PC-9 (cell line): ENCODE measurements at regions not wholly inside any gene's neighbourhood (a gene's known extent, or its start where the extent isn't known, plus 50 kb on each side); places are given as distances from the start of the nearest gene placed in this dataset.

Experiments
- BruUV-seq: library from RNA; stranded (reverse); fragments of 400-500 nt; replicated peaks from 2 replicates; lab custom pipeline; 2021; lab: Mats Ljungman, UMichigan
- CTCF ChIA-PET: fragments of 300-600 bp; sonication (Branson Sonifier 250); formaldehyde crosslinking; loops from one replicate; lab custom pipeline; 2022; ENCODE audit warnings: antibody characterized with exemption; lab: Charles Lee
- POLR2A ChIA-PET: fragments of 300-600 bp; sonication (Branson Sonifier 250); formaldehyde crosslinking; loops from one replicate; lab custom pipeline; 2022; ENCODE audit warnings: antibody characterized with exemption; ENCODE audit not compliant: unreplicated experiment; lab: Charles Lee
- DNase-seq, 2 experiments: peaks; one replicate each; pipeline versions ENCODE4 v3.0.0 to v3.0.0-alpha.2; 2015 to 2022; ENCODE audit warnings: mixed read lengths in 1 of 2
- H2AFZ ChIP-seq: fragments of 200-600 bp; sonication (generic); 2 replicates; pipeline ENCODE4 v1.8.1; 2017; ENCODE audit warnings: antibody characterized with exemption
- H3F3A ChIP-seq: fragments of 200-600 bp; sonication (generic); 2 replicates; pipeline ENCODE4 v1.8.1; 2017; ENCODE audit warnings: antibody characterized with exemption, mild to moderate bottlenecking, low read depth; ENCODE audit not compliant: insufficient read depth
- H3K27ac ChIP-seq: fragments of 200-600 bp; sonication (generic); 2 replicates; pipeline ENCODE4 v1.6.1; 2016; ENCODE audit warnings: mixed run types
- H3K27me3 ChIP-seq: fragments of 200-600 bp; sonication (generic); 2 replicates; pipeline ENCODE4 v1.6.1; 2016; ENCODE audit warnings: low read depth, mixed run types; ENCODE audit not compliant: insufficient read depth
- H3K36me3 ChIP-seq: fragments of 200-600 bp; sonication (generic); 2 replicates; pipeline ENCODE4 v1.6.1; 2016; ENCODE audit warnings: low read depth, mixed run types
- H3K4me1 ChIP-seq: fragments of 200-600 bp; sonication (generic); replicated peaks from 2 replicates; pipeline ENCODE4 v1.6.1; 2016; ENCODE audit warnings: mixed run types; ENCODE audit not compliant: insufficient read depth
- H3K4me2 ChIP-seq: fragments of 200-600 bp; sonication (generic); 2 replicates; pipeline ENCODE4 v1.6.1; 2017; ENCODE audit warnings: mixed run types
- H3K4me3 ChIP-seq: fragments of 200-600 bp; sonication (generic); 2 replicates; pipeline ENCODE4 v1.6.1; 2016; ENCODE audit warnings: mixed run types
- H3K79me2 ChIP-seq: fragments of 200-600 bp; sonication (generic); 2 replicates; pipeline ENCODE4 v1.6.1; 2017; ENCODE audit warnings: low read depth, mixed run types
- H3K9me2 ChIP-seq: fragments of 200-600 bp; sonication (generic); 2 replicates; pipeline ENCODE4 v1.8.1; 2017; ENCODE audit warnings: mild to moderate bottlenecking; ENCODE audit not compliant: insufficient read depth
- H3K9me3 ChIP-seq: fragments of 200-600 bp; sonication (generic); 2 replicates; pipeline ENCODE4 v1.8.1; 2016; ENCODE audit warnings: low read depth; ENCODE audit not compliant: insufficient read depth
- H4K20me1 ChIP-seq: fragments of 200-600 bp; sonication (generic); 2 replicates; pipeline ENCODE4 v1.8.1; 2017; ENCODE audit not compliant: insufficient read depth
- EZH2 ChIP-seq: fragments of 200-600 bp; sonication (generic); IDR thresholded peaks from 2 replicates; pipeline ENCODE4 v1.8.0; 2017; ENCODE audit warnings: antibody characterized with exemption, low read depth
- intact Hi-C: fragments of 100-400 bp; cut with micrococcal nuclease; formaldehyde crosslinking; loops from one replicate; pipeline ENCODE4 v1.10.0; 2022; ENCODE audit not compliant: unreplicated experiment
- TF ChIP-seq, protein P1 (sequence below): fragments of 200-600 bp; sonication (generic); conservative IDR thresholded peaks from 2 replicates; pipeline ENCODE4 v1.6.1; 2017; ENCODE audit warnings: mixed run types, antibody characterized with exemption, mild to moderate bottlenecking, moderate library complexity

DNA sequence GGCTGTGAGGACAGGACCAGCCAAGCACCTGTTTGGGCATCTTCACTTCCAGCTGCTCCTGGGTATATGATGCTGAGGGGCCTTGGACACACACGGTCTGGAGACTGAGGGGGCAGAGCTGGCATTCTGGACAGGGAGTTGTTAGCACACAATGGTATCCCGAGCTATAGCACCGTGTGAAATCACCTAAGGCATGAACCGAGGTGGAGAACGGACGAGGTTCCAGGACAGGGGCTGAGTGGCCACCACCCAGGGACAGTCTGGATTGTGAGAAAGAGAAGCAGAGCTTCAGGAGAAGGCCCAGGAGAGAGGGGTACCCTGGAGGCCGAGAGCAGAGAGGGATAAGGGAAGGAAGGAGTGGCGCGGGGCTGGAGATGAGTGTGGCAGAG, 571.8 kb downstream of the TCERG1L start:
- Histone ChIP-seq H3K4me2 (no peak overlapping the region), H3K4me1 (no peaks in the 10 kb centered on the region), H3K9me2 (no peaks in the 10 kb centered on the region), H4K20me1 (no peaks in the 10 kb centered on the region), H3K9me3 (no peaks in the 10 kb centered on the region), H3F3A (no peaks in the 10 kb centered on the region), H2AFZ (no peak overlapping the region), H3K4me3 (no peak overlapping the region), H3K27ac (no peak overlapping the region), H3K79me2 (no peaks in the 10 kb centered on the region), H3K36me3 (no peaks in the 10 kb centered on the region), H3K27me3 (peaks cover 20% of the 10 kb centered on the region)
- ChIA-PET POLR2A (no interaction called here), CTCF (no interaction called here)
- TF ChIP-seq, protein P1, sequence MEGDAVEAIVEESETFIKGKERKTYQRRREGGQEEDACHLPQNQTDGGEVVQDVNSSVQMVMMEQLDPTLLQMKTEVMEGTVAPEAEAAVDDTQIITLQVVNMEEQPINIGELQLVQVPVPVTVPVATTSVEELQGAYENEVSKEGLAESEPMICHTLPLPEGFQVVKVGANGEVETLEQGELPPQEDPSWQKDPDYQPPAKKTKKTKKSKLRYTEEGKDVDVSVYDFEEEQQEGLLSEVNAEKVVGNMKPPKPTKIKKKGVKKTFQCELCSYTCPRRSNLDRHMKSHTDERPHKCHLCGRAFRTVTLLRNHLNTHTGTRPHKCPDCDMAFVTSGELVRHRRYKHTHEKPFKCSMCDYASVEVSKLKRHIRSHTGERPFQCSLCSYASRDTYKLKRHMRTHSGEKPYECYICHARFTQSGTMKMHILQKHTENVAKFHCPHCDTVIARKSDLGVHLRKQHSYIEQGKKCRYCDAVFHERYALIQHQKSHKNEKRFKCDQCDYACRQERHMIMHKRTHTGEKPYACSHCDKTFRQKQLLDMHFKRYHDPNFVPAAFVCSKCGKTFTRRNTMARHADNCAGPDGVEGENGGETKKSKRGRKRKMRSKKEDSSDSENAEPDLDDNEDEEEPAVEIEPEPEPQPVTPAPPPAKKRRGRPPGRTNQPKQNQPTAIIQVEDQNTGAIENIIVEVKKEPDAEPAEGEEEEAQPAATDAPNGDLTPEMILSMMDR = no peak
- no peak for TF ChIP-seq EZH2
- intact Hi-C loops = no loop called here
- BruUV-seq = no TSS peak
- no peak for DNase-seq

DNA sequence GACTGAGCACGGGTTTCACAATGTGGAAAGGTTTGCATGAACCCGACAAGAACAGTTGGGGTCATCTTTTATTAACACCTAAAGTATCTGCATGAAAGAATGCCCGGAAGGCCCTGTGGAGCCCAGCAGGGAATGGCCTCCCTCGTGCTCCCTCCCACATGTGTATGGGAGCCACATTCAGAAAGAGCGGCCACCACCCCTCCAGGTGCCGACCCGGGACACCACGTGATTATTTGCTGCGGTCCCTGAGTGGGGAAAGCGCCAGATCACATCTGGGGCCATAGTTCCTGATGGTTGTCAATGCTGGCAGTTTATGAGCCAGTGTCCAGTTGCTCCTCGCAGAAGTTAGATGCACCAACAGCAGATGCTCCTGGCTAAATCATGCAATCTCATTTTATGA, 571.4 kb downstream of the TCERG1L start:
- Histone ChIP-seq H3K27me3 (peaks cover 22% of the 10 kb centered on the region), H3K4me1 (no peaks in the 10 kb centered on the region), H2AFZ (no peak overlapping the region), H3K9me2 (no peaks in the 10 kb centered on the region), H3K4me2 (no peak overlapping the region), H3K4me3 (no peak overlapping the region), H3F3A (no peaks in the 10 kb centered on the region), H3K9me3 (no peaks in the 10 kb centered on the region), H4K20me1 (no peaks in the 10 kb centered on the region), H3K27ac (no peak overlapping the region), H3K79me2 (no peaks in the 10 kb centered on the region), H3K36me3 (no peaks in the 10 kb centered on the region)
- no TSS peak for BruUV-seq
- no peak for DNase-seq
- no peak for TF ChIP-seq EZH2
- TF ChIP-seq, protein P1 = no peak
- intact Hi-C loops = no loop called here
- ChIA-PET POLR2A (no interaction called here), CTCF (no interaction called here)

DNA sequence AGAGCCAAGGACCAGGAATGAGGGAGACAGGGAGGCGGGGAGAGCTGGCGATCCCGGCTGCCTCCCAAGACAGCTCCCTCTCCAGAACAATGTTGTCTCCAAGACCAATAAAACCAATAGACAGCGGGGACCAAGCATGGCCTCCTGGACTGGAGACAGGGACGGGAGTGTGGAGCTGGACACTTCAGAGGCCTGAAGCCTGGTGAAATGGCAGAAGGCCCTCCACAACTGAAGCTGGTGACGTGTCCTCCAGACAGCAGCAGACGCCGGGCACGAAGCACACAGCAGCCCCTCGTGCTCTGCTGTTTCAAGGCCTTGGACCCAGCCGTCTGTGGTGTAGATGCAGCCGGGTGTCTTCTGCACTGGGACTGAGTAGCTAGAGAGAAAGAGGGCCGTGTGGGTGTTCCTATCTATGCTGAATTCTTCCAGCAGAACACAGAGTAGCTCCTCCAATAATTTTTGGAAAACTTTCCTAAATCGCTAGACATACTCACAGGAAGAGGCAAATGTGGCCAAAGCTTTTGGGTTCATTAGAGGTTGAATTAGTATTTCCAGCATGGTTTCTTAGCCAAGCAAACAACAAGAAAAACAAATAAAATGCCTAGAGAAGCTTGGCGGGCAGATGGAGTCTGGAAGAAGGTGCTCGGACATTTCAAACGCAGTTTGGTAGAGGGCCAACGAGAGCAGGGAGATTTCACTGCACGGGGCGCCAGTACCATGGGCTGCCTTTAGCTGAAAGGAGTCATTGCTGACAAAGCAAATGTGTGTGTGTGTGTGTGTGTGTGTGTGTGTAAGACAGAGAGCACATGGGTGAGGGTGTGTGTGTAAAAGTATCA, 570.4 kb downstream of the TCERG1L start:
- no peak for DNase-seq
- Histone ChIP-seq H3K9me2 (no peaks in the 10 kb centered on the region), H3K9me3 (no peaks in the 10 kb centered on the region), H3K4me2 (no peak overlapping the region), H4K20me1 (no peaks in the 10 kb centered on the region), H3K4me3 (no peak overlapping the region), H3K27me3 (peaks cover 22% of the 10 kb centered on the region), H3K27ac (no peak overlapping the region), H3K4me1 (no peaks in the 10 kb centered on the region), H3K36me3 (no peaks in the 10 kb centered on the region), H2AFZ (no peak overlapping the region), H3F3A (no peaks in the 10 kb centered on the region), H3K79me2 (no peaks in the 10 kb centered on the region)
- ChIA-PET CTCF (no interaction called here), POLR2A (no interaction called here)
- BruUV-seq = no TSS peak
- no peak for TF ChIP-seq EZH2
- TF ChIP-seq, protein P1 = no peak
- intact Hi-C loops = no loop called here
